Activated T-helper 17 cell treated with anti-CD3 and anti-CD28 coated beads, Interleukin-2, amount 50 U/mL, for 72 hours (primary cell): ENCODE measurements at regions not wholly inside any gene's neighbourhood (a gene's known extent, or its start where the extent isn't known, plus 50 kb on each side); places are given as distances from the start of the nearest gene placed in this dataset.
"Not testable (repeated sequence)": the region's sequence is repeated elsewhere in the genome, so short reads cannot be mapped to it uniquely, and the experiment has no call there.

Experiments
- ATAC-seq: fragments of 150-1000 bp; cut with Tn5 transposase; replicated peaks from 2 replicates; pipeline ENCODE4 v1.10.0; 2021; ENCODE audit warnings: mild to moderate bottlenecking, moderate library complexity
- H3K27ac Mint-ChIP-seq: one replicate; pipeline ENCODE4 v1.8.0; 2022; ENCODE audit warnings: mixed read lengths
- H3K27me3 Mint-ChIP-seq: one replicate; pipeline ENCODE4 v1.8.0; 2022; ENCODE audit warnings: mixed read lengths
- H3K36me3 Mint-ChIP-seq: one replicate; pipeline ENCODE4 v1.8.0; 2022; ENCODE audit warnings: low read depth, mild to moderate bottlenecking, mixed read lengths
- H3K4me1 Mint-ChIP-seq: one replicate; pipeline ENCODE4 v1.8.0; 2022; ENCODE audit warnings: mixed read lengths
- H3K4me3 Mint-ChIP-seq: one replicate; pipeline ENCODE4 v1.8.0; 2022; ENCODE audit warnings: mild to moderate bottlenecking, mixed read lengths
- H3K9me3 Mint-ChIP-seq: one replicate; pipeline ENCODE4 v1.8.0; 2022; ENCODE audit warnings: mixed read lengths

DNA sequence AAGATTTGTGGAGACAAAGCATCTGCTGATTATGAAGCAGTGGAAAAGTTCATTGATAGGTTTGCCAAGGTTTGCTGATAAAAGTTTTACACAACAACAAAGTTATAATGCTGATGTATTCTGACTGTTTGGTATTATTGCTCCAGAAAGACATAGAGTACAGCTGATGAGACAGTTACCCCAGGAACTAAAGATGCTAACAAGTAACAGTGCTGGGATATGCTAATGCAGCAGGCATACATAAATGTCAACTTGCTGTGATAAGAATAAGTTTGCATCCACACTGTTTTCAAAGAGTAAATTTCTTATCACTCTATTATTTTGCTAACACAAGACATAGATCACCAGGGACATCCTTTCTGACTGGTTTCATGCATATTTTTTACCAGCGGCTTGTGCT is 1221.3 kb upstream of the CELF4 start:
- ATAC-seq: no peak
- no peaks in the 10 kb centered on the region for H3K4me1 Mint-ChIP-seq
- no peak overlapping the region for H3K4me3 Mint-ChIP-seq
- no peak overlapping the region for H3K27ac Mint-ChIP-seq
- H3K27me3 Mint-ChIP-seq: no peaks in the 10 kb centered on the region
- peaks cover 10% of the 10 kb centered on the region for H3K9me3 Mint-ChIP-seq
- H3K36me3 Mint-ChIP-seq: no peaks in the 10 kb centered on the region

DNA sequence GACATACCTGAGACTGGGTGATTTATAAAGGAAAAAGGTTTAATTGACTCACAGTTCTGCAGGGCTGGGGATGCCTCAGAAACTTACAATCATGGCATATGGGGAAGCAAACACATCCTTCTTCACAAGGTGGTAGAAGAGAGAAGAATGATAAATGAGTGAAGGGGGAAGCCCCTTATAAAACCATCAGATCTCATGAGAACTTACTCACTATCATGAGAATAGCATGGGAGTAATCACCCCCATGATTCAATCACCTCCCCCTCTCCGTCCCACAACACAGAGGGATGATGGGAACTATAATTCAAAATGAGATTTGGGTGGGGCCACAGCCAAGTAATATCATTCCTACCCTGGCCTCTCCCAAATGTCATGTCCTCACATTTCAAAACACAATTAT is 1206.0 kb upstream of the CELF4 start:
- not testable (repeated sequence) for H3K4me3 Mint-ChIP-seq, H3K36me3 Mint-ChIP-seq, H3K27me3 Mint-ChIP-seq, H3K9me3 Mint-ChIP-seq, H3K27ac Mint-ChIP-seq, H3K4me1 Mint-ChIP-seq
- peak; percentile 40 for ATAC-seq

DNA sequence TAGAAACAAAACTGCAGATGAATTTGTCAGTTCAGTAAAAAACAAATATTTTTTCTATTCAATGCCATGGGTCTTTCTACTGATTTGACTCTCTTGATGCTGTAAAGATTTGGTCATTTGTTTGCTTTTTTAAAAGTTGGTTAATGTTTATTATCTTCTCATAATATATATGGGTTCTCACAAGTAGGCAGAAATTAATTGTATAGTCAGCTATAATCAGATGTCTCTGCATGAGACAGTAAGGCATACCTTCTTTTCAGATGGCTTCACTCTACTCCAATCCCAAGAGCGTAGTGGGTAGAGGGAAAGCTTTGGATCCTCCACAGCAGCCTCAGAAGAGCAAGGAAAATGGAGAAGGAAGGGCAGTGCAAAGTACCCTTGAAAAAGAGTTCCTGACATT is 1202.9 kb upstream of the CELF4 start:
- H3K4me3 Mint-ChIP-seq: no peak overlapping the region
- H3K27ac Mint-ChIP-seq: no peak overlapping the region
- no peaks in the 10 kb centered on the region for H3K36me3 Mint-ChIP-seq
- no peak for ATAC-seq
- H3K9me3 Mint-ChIP-seq: peaks cover 7% of the 10 kb centered on the region
- no peaks in the 10 kb centered on the region for H3K4me1 Mint-ChIP-seq
- no peaks in the 10 kb centered on the region for H3K27me3 Mint-ChIP-seq

DNA sequence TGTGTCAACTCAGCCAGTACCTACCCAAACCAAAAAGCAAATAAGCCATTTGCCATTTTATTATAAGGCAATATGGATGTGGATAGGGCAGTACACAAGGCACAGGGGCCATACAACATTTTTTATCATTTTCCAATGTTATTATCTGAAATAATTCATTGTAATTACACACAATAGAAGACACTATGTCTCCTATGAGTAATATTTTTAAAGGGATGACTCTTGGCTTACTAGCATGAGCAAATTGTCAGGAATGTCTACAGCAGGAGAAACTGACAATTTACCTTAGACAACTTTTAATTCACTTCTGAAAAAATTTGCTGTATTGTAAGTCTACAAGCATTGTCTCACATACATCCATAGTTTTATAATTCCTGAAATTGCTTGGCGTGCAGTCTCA is 1193.9 kb upstream of the CELF4 start:
- Mint-ChIP-seq H3K36me3 (no peaks in the 10 kb centered on the region), H3K27ac (no peak overlapping the region), H3K27me3 (no peaks in the 10 kb centered on the region), H3K4me1 (no peaks in the 10 kb centered on the region), H3K9me3 (no peaks in the 10 kb centered on the region), H3K4me3 (no peak overlapping the region)
- ATAC-seq: no peak

DNA sequence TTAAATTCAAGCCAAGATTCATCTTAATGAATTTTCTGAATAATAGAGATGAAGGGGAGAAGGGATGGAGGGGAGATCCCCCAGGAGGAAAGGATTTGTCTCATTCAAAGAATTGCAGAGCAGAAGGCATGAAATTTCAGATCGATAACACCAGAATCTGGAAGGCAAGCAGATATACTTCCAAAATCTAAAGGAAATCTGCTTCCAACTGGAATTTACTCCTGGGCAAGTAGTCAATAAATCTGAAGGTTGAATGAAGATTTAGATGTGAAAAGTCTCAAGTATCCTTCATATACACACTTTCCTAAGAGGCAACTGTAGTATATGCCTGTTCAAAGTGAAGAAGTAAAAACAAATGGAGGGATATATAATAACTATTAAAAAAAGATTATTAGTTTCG is 1190.8 kb upstream of the CELF4 start:
- Mint-ChIP-seq H3K9me3 (peaks cover 7% of the 10 kb centered on the region), H3K4me1 (peaks cover 6% of the 10 kb centered on the region), H3K36me3 (no peaks in the 10 kb centered on the region), H3K27me3 (no peaks in the 10 kb centered on the region), H3K4me3 (no peak overlapping the region), H3K27ac (no peak overlapping the region)
- no peak for ATAC-seq

DNA sequence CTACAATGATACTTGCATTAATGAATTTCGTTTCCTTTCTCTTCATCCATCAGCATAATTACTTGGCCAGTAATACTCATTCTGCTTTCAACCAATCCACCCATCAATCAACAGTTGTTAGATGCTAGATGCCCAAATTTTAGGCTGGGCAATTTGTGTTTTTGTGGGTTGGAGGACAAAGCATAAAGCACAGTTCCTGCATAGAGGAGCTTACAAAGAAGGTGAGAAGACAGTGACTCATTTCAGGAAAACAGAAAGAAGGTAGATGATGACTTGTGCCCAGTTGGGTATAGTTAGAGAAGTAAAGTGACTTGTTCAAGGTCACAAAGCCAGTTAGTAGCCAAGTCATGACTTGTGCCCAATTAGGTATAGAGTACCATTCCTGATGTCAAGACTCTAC is 1186.8 kb upstream of the CELF4 start:
- ATAC-seq: peak; percentile 51
- Mint-ChIP-seq H3K27me3 (no peaks in the 10 kb centered on the region), H3K4me3 (no peak overlapping the region), H3K27ac (no peak overlapping the region), H3K36me3 (no peaks in the 10 kb centered on the region), H3K4me1 (peaks cover 6% of the 10 kb centered on the region), H3K9me3 (peaks cover 7% of the 10 kb centered on the region)

DNA sequence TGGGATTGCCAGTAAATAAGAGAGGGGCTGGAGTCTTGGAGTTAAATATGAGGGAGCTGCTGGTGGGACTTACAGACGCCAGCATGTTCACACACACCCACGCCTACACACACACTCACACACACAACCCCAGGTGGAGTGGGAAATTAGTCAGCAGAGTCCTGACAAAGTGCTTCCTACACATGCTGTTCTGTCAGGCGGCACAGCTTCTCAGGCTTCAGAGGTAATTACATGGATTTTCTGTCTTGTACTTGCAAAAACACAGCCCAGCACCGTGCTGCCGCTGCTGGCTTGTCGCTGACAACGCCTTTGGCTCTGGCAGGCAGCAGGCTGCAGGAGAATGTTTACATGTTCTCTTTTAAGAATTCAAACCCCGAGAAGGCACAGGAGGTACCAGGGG is 1186.3 kb upstream of the CELF4 start:
- Mint-ChIP-seq H3K4me1 (peaks cover 6% of the 10 kb centered on the region), H3K27ac (no peak overlapping the region), H3K36me3 (no peaks in the 10 kb centered on the region), H3K27me3 (no peaks in the 10 kb centered on the region), H3K9me3 (peaks cover 7% of the 10 kb centered on the region), H3K4me3 (no peak overlapping the region)
- peak; percentile 57 for ATAC-seq

DNA sequence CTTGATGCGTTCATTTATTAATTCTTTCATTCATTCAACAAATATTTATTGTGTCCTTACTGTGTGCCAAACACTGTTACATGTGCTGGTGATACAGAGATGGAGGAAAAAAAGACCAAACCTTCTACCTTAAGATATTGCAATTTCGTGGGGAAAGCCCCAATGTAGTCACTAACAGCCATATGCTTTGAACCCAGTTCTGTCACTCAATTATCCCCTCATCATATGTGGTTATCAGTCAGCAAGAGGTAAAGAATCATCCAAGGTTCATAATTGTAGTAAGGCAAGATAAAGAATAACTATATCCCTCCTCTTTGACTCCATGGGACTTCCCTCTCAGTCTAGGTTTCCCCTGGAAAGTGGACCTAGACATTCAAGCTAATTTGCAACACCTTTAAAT is 1185.6 kb upstream of the CELF4 start:
- no peaks in the 10 kb centered on the region for H3K27me3 Mint-ChIP-seq
- ATAC-seq: peak; percentile 53
- H3K4me3 Mint-ChIP-seq: no peak overlapping the region
- H3K9me3 Mint-ChIP-seq: peaks cover 7% of the 10 kb centered on the region
- no peaks in the 10 kb centered on the region for H3K36me3 Mint-ChIP-seq
- H3K27ac Mint-ChIP-seq: no peak overlapping the region
- H3K4me1 Mint-ChIP-seq: peaks cover 6% of the 10 kb centered on the region

DNA sequence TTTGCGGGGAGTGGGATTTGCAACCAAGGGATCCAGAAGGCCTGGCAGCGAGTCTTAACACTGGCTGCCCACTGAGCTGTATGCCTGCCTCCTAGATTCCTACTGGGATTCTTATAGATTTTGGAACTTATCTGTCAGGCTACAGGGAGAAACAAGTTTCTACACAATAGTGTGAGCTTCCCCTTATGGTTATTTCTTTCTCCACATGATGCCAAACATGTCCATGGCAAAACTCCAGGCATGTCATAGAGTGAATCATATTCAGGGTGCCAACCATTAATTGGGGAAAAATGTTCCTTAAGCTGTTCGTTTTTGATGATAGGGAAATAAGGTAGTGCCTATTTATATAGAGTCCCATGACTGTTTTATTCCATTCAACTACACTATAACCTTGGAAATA is 1185.2 kb upstream of the CELF4 start:
- ATAC-seq: no peak
- H3K36me3 Mint-ChIP-seq: no peaks in the 10 kb centered on the region

DNA sequence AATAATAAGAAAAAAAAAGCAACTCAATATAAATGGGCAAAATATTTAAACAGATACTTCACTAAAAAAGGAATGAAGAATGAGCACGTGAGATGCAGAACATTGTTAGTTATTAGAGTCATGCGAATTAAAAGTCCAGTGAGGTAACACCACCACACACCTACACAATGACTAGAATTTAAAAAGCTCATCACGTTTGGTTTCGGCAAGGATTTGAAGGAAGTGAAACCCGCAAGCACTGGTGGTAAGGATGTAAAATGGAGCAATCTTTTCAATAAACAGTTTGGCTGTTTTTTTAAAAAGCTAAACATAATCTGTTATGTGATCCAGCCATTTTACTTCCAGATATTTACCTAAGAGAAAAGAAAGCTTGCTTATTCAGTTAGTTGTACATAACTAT is 1181.6 kb upstream of the CELF4 start:
- H3K27me3 Mint-ChIP-seq: no peaks in the 10 kb centered on the region
- H3K36me3 Mint-ChIP-seq: no peaks in the 10 kb centered on the region
- peaks cover 2% of the 10 kb centered on the region for H3K4me1 Mint-ChIP-seq
- peaks cover 2% of the 10 kb centered on the region for H3K9me3 Mint-ChIP-seq
- H3K4me3 Mint-ChIP-seq: no peak overlapping the region
- no peak overlapping the region for H3K27ac Mint-ChIP-seq
- ATAC-seq: no peak

More for the DNA sequence above, 1185.2 kb upstream of the CELF4 start:
- H3K4me1 Mint-ChIP-seq: peaks cover 6% of the 10 kb centered on the region
- peaks cover 7% of the 10 kb centered on the region for H3K9me3 Mint-ChIP-seq
- H3K27ac Mint-ChIP-seq: no peak overlapping the region
- H3K4me3 Mint-ChIP-seq: no peak overlapping the region
- no peaks in the 10 kb centered on the region for H3K27me3 Mint-ChIP-seq

DNA sequence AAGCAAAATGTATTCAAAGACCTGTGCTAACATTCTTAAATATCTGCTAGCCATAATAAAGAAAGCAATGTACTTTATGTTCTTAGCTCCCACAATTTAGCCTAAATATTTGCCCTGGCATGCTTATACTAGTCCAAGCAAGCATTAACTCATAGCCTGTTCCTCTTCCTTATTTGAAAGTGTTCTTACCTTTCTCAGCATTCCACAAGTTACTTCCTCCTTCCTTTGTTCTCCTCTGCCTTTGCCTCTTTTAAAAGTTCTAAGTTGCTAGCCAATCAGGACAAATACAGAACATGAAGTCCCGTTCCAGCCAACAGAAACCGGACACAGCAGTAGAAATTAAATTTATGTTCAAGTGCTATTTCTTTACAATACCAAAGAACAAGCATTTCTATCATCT is 1154.6 kb upstream of the CELF4 start:
- not testable (repeated sequence) for H3K4me1 Mint-ChIP-seq, ATAC-seq, H3K27me3 Mint-ChIP-seq, H3K36me3 Mint-ChIP-seq, H3K9me3 Mint-ChIP-seq, H3K27ac Mint-ChIP-seq, H3K4me3 Mint-ChIP-seq

DNA sequence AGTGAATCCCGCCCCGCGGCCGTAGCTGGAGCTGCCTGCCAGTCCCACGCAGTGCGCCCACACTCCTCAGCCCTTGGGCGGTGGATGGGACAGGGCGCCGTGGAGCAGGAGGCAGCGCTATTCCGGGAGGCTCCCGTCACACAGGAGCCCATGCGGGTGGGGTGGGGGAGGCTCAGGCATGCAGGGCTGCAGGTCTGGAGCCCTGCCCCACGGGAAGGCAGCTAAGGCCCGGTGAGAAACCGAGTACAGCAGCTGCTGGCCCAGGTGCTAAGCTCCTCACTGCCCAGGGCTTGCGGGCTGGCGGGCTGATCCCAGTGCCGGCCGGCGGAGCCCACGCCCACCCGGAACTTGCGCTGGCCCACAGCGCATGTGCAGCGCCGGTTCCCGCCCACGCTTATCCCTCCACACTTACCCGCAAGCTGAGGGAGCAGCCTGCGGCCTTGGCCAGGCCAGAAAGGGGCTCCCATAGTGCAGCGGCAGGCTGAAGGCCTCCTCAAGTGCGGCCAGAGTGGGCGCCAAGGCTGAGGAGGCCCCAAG is 1152.8 kb upstream of the CELF4 start:
- no peaks in the 10 kb centered on the region for H3K36me3 Mint-ChIP-seq
- H3K4me3 Mint-ChIP-seq: no peak overlapping the region
- H3K27me3 Mint-ChIP-seq: no peaks in the 10 kb centered on the region
- H3K9me3 Mint-ChIP-seq: peaks cover 3% of the 10 kb centered on the region
- ATAC-seq: no peak
- no peak overlapping the region for H3K27ac Mint-ChIP-seq
- no peaks in the 10 kb centered on the region for H3K4me1 Mint-ChIP-seq

DNA sequence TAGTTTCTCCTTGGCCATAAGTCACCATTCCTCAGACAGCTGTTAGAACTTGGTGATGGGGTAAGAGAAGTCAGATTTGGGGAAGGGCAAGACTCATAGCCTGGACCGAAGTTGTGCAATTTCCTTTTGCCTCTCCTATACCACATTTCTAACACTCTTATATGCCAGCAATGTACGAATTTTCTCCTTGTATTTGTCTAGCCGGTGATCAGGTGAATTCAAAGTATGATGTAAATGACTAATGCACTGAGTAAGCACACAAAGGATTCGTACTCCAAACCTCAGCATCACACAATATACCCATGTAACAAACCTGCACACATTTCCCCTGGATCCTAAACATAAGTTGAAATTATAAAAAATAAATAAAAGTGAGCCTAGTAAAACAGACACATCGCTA is 1143.5 kb upstream of the CELF4 start:
- no peaks in the 10 kb centered on the region for H3K27me3 Mint-ChIP-seq
- H3K4me3 Mint-ChIP-seq: no peak overlapping the region
- no peaks in the 10 kb centered on the region for H3K4me1 Mint-ChIP-seq
- H3K27ac Mint-ChIP-seq: no peak overlapping the region
- no peaks in the 10 kb centered on the region for H3K36me3 Mint-ChIP-seq
- no peak for ATAC-seq
- peaks cover 12% of the 10 kb centered on the region for H3K9me3 Mint-ChIP-seq

DNA sequence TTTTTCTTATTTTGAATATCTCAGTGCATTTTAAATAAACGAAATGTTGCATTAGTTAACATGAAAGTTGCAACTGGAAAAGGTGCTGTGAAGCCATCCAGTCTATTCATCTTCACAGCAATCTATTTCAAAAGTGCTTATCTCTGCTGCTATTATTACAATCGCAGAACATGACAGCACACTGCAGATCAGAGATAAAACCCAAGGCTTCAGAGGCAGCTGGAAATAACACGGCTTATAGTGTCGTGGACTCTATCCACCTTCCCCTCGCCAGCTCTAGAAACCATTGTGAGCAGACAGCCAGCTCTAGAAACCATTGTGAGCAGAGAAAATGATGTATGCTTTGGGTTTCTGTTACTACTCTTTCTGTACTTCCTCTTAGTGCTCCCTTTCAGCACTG is 1140.8 kb upstream of the CELF4 start:
- H3K4me3 Mint-ChIP-seq: no peak overlapping the region
- ATAC-seq: no peak
- H3K27ac Mint-ChIP-seq: no peak overlapping the region
- H3K4me1 Mint-ChIP-seq: no peaks in the 10 kb centered on the region
- no peaks in the 10 kb centered on the region for H3K27me3 Mint-ChIP-seq
- H3K36me3 Mint-ChIP-seq: no peaks in the 10 kb centered on the region
- H3K9me3 Mint-ChIP-seq: peaks cover 13% of the 10 kb centered on the region

DNA sequence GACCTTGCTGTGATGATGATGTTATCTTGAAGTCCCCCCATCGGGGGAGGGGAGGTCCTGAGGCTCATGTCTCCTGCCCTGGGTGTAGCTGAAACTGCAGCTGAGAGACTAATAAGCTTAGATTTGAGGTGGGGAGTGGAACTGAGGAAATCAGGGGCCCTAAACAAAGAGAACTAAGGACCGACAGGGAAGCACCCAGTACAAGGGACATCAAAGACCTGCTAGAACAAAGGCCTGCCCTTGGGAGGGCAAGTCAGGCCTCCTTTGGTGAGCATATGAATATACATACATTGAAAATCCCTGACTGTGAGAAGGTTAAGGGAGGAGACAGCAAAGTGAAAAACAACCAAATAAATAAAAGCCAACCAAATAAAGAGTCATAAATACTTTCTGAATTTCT is 1132.5 kb upstream of the CELF4 start:
- no peaks in the 10 kb centered on the region for H3K27me3 Mint-ChIP-seq
- peaks cover 9% of the 10 kb centered on the region for H3K9me3 Mint-ChIP-seq
- H3K4me3 Mint-ChIP-seq: no peak overlapping the region
- no peaks in the 10 kb centered on the region for H3K4me1 Mint-ChIP-seq
- H3K27ac Mint-ChIP-seq: no peak overlapping the region
- no peaks in the 10 kb centered on the region for H3K36me3 Mint-ChIP-seq
- ATAC-seq: no peak

DNA sequence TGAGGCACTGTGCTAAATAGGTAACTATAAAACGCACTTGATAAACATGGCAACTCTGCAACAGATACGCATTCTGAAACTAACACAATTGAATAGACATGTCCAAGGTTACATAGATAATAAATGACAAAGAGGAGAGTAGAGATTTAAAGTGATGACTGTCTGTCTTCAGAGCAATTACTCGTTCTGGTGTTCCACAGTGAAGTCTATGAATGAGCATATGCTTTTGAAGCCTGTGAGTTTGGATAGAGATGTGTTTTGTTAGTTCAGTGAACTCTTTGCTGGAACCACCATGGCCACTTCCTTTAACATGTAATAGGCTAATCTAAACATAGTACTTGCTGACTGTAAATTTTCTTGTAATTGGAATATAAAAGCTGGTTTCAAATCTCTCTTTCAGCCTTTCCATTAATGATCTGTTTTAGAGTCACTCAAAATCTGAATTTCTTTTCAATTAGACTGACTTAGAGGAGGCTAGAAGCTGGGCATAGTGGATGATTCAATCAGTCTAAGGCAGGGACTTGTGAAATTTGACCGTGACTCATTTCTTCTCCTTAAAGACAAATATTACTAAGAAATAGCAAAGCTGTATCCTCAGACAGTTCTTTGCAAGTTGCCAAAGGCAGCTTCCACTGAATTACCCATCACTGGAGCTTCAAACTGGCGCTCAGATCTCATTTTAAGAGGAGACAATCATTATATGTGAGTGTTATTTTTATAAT is 1130.1 kb upstream of the CELF4 start:
- no peaks in the 10 kb centered on the region for H3K36me3 Mint-ChIP-seq
- H3K27ac Mint-ChIP-seq: no peak overlapping the region
- no peaks in the 10 kb centered on the region for H3K4me1 Mint-ChIP-seq
- ATAC-seq: peak; percentile 64
- no peaks in the 10 kb centered on the region for H3K27me3 Mint-ChIP-seq
- H3K9me3 Mint-ChIP-seq: peaks cover 13% of the 10 kb centered on the region
- no peak overlapping the region for H3K4me3 Mint-ChIP-seq
